Endothelial cell (in vitro differentiated cells): ENCODE measurements at regions not wholly inside any gene's neighbourhood (a gene's known extent, or its start where the extent isn't known, plus 50 kb on each side); places are given as distances from the start of the nearest gene placed in this dataset.

ENCODE experiments used
- DNase-seq: peaks from one replicate; pipeline ENCODE4 v3.0.0; 2021; ENCODE audit warnings: low spot score
- H3K27ac Mint-ChIP-seq: one replicate; pipeline ENCODE4 v1.8.0; 2021; ENCODE audit warnings: mixed read lengths, inconsistent platforms; ENCODE audit not compliant: unreplicated experiment
- H3K27me3 Mint-ChIP-seq: one replicate; pipeline ENCODE4 v1.8.0; 2021; ENCODE audit warnings: mild to moderate bottlenecking, moderate library complexity, mixed read lengths, inconsistent platforms; ENCODE audit not compliant: unreplicated experiment
- H3K36me3 Mint-ChIP-seq: one replicate; pipeline ENCODE4 v1.8.0; 2021; ENCODE audit warnings: mild to moderate bottlenecking, low read depth, mixed read lengths, inconsistent platforms; ENCODE audit not compliant: unreplicated experiment
- H3K4me1 Mint-ChIP-seq: one replicate; pipeline ENCODE4 v1.8.0; 2021; ENCODE audit warnings: mild to moderate bottlenecking, mixed read lengths, inconsistent platforms; ENCODE audit not compliant: unreplicated experiment
- H3K4me3 Mint-ChIP-seq: one replicate; pipeline ENCODE4 v1.8.0; 2021; ENCODE audit warnings: mild to moderate bottlenecking, mixed read lengths, inconsistent platforms; ENCODE audit not compliant: unreplicated experiment
- H3K9me3 Mint-ChIP-seq: one replicate; pipeline ENCODE4 v1.8.0; 2021; ENCODE audit warnings: mixed read lengths, inconsistent platforms; ENCODE audit not compliant: unreplicated experiment
- TF ChIP-seq, protein P1 (sequence below): fragments of 200-600 bp; sonication (generic); IDR thresholded peaks from one replicate; pipeline ENCODE4 v1.5.0; 2021; ENCODE audit warnings: antibody characterized with exemption; ENCODE audit not compliant: unreplicated experiment

DNA sequence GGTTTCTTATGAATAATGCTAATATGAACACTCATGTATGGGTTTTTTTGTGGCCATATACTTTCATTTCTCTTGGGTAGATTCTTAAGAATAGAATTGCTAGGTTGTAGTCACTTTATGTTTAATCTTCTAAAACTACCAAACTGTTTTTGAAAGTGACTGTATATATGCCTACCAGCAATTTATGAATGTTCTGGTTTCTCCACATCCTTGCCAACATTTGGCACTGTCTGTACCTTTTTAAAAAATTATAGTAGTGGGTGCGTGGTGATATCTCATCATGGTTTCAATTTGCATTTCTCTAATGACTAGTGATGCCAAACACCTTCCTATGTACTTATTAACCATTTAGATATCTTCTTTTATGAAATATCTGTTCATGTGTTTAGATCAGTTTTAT, 110.6 kb upstream of the RIOK3 start:
- Mint-ChIP-seq H3K9me3 (no peaks in the 10 kb centered on the region), H3K4me3 (no peak overlapping the region), H3K27ac (no peak overlapping the region), H3K4me1 (peaks cover 4% of the 10 kb centered on the region), H3K27me3 (peaks cover 2% of the 10 kb centered on the region), H3K36me3 (peaks cover 8% of the 10 kb centered on the region)
- DNase-seq, result no peak
- TF ChIP-seq, protein P1, sequence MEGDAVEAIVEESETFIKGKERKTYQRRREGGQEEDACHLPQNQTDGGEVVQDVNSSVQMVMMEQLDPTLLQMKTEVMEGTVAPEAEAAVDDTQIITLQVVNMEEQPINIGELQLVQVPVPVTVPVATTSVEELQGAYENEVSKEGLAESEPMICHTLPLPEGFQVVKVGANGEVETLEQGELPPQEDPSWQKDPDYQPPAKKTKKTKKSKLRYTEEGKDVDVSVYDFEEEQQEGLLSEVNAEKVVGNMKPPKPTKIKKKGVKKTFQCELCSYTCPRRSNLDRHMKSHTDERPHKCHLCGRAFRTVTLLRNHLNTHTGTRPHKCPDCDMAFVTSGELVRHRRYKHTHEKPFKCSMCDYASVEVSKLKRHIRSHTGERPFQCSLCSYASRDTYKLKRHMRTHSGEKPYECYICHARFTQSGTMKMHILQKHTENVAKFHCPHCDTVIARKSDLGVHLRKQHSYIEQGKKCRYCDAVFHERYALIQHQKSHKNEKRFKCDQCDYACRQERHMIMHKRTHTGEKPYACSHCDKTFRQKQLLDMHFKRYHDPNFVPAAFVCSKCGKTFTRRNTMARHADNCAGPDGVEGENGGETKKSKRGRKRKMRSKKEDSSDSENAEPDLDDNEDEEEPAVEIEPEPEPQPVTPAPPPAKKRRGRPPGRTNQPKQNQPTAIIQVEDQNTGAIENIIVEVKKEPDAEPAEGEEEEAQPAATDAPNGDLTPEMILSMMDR, result no peak

GRCh38 chr18:23350188-23350587, 102.9 kb upstream of the RIOK3 start:
- no peak for DNase-seq
- H3K27me3 Mint-ChIP-seq, result peaks cover 3% of the 10 kb centered on the region
- H3K4me3 Mint-ChIP-seq, result no peak overlapping the region
- H3K4me1 Mint-ChIP-seq, result peaks cover 4% of the 10 kb centered on the region
- no peak overlapping the region for H3K27ac Mint-ChIP-seq
- TF ChIP-seq, protein P1, result no peak
- H3K36me3 Mint-ChIP-seq, result peaks cover 27% of the 10 kb centered on the region
- H3K9me3 Mint-ChIP-seq, result no peaks in the 10 kb centered on the region

GRCh38 chr18:23351521-23351920, 101.6 kb upstream of the RIOK3 start:
- Mint-ChIP-seq H3K27me3 (peaks cover 3% of the 10 kb centered on the region), H3K36me3 (peaks cover 33% of the 10 kb centered on the region), H3K4me1 (peaks cover 10% of the 10 kb centered on the region), H3K27ac (no peak overlapping the region), H3K9me3 (no peaks in the 10 kb centered on the region), H3K4me3 (no peak overlapping the region)
- TF ChIP-seq, protein P1, result no peak
- DNase-seq, result no peak

GRCh38 chr18:23352042-23352441, 101.0 kb upstream of the RIOK3 start:
- H3K9me3 Mint-ChIP-seq, result no peaks in the 10 kb centered on the region
- no peak overlapping the region for H3K4me3 Mint-ChIP-seq
- DNase-seq, result no peak
- H3K27ac Mint-ChIP-seq, result no peak overlapping the region
- peaks cover 33% of the 10 kb centered on the region for H3K36me3 Mint-ChIP-seq
- peaks cover 3% of the 10 kb centered on the region for H3K27me3 Mint-ChIP-seq
- TF ChIP-seq, protein P1, result no peak
- H3K4me1 Mint-ChIP-seq, result peaks cover 14% of the 10 kb centered on the region

DNA sequence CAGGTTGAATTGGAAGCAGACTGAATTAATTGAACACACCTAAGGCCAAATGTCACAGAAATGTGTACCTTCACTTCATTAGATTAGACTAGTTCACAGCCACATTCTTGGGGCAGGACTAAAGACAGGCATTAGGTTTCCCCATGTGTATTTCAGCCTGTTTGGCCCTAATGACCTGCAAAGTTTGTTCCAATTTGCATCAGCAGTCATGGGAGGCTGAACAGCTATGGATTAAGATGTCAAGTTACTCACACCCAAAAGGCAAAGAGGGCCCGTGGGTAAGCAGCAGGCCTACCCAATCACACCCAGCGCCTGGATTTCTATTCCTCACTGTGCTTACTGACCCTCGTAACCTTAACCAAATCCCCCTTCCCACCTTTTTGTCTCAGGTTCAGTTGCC, 99.6 kb upstream of the RIOK3 start:
- Mint-ChIP-seq H3K9me3 (no peaks in the 10 kb centered on the region), H3K4me1 (peaks cover 27% of the 10 kb centered on the region), H3K27me3 (peaks cover 3% of the 10 kb centered on the region), H3K36me3 (peaks cover 43% of the 10 kb centered on the region), H3K4me3 (no peak overlapping the region), H3K27ac (no peak overlapping the region)
- TF ChIP-seq, protein P1, result no peak
- DNase-seq, result no peak
